Lower lobe of right lung (tissue), 2 donors: ENCODE measurements at regions not wholly inside any gene's neighbourhood (a gene's known extent, or its start where the extent isn't known, plus 50 kb on each side); places are given as distances from the start of the nearest gene placed in this dataset.
"Not testable (repeated sequence)": the region's sequence is repeated elsewhere in the genome, so short reads cannot be mapped to it uniquely, and the experiment has no call there.

Source experiments
- ATAC-seq, 2 donors: fragments of 200-7000 bp; cut with Tn5 transposase; one replicate each; pipeline ENCODE4 v1.9.1; 2020 to 2022; ENCODE audit warnings: mild to moderate bottlenecking in 2 of 2, moderate library complexity in 2 of 2
- DNase-seq: peaks from one replicate; pipeline ENCODE4 v3.0.0-alpha.2; 2020
- H3K27ac ChIP-seq: fragments of 200-600 bp; one replicate; pipeline ENCODE4 v1.8.0; 2022
- H3K27me3 ChIP-seq: fragments of 200-600 bp; one replicate; pipeline ENCODE4 v1.8.0; 2022; ENCODE audit warnings: low read depth
- H3K36me3 ChIP-seq: fragments of 200-600 bp; one replicate; pipeline ENCODE4 v1.8.0; 2022; ENCODE audit warnings: mild to moderate bottlenecking
- H3K4me1 ChIP-seq: fragments of 200-600 bp; one replicate; pipeline ENCODE4 v1.8.0; 2022
- H3K4me3 ChIP-seq: fragments of 200-600 bp; one replicate; pipeline ENCODE4 v1.8.0; 2022; ENCODE audit warnings: mild to moderate bottlenecking
- H3K9me3 ChIP-seq: fragments of 200-600 bp; one replicate; pipeline ENCODE4 v1.8.0; 2022
- intact Hi-C: fragments of 100-400 bp; cut with DNase I; formaldehyde crosslinking; loops from one replicate; pipeline ENCODE4 v1.11.0; 2022
- TF ChIP-seq, protein P1 (sequence below): fragments of 200-600 bp; IDR thresholded peaks from one replicate; pipeline ENCODE4 v1.8.0; 2022; ENCODE audit warnings: antibody characterized with exemption, mild to moderate bottlenecking
- donor health status: DM: no; HTN: yes; CAD: no; lungs with severe emphysema.

DNA sequence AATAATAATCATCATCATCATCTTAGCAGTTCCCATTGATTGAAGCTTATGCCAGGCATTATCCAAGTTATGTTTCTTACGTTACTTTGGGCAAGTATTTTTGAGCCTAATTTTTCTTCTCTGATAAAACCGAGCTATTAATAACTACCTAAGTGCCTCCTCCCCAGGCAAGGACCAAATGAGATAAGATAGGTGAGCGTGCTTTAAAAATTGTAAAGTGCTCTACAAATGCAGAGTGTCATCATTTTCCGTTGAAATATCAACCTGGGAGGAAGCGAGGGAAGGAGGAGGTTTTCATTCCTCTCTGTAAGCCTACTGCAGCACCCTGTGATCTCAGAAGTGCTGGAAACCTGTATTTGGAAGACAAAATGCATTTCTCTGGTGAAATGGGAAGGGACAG is 96.7 kb upstream of the MITF start:
- Histone ChIP-seq H3K4me3 (no peak overlapping the region), H3K36me3 (no peaks in the 10 kb centered on the region), H3K27me3 (no peaks in the 10 kb centered on the region), H3K4me1 (no peaks in the 10 kb centered on the region), H3K9me3 (no peaks in the 10 kb centered on the region), H3K27ac (no peak overlapping the region)
- intact Hi-C loops, result no loop called here
- ATAC-seq (no peak), DNase-seq (no peak)
- TF ChIP-seq, protein P1, sequence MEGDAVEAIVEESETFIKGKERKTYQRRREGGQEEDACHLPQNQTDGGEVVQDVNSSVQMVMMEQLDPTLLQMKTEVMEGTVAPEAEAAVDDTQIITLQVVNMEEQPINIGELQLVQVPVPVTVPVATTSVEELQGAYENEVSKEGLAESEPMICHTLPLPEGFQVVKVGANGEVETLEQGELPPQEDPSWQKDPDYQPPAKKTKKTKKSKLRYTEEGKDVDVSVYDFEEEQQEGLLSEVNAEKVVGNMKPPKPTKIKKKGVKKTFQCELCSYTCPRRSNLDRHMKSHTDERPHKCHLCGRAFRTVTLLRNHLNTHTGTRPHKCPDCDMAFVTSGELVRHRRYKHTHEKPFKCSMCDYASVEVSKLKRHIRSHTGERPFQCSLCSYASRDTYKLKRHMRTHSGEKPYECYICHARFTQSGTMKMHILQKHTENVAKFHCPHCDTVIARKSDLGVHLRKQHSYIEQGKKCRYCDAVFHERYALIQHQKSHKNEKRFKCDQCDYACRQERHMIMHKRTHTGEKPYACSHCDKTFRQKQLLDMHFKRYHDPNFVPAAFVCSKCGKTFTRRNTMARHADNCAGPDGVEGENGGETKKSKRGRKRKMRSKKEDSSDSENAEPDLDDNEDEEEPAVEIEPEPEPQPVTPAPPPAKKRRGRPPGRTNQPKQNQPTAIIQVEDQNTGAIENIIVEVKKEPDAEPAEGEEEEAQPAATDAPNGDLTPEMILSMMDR, result no peak

DNA sequence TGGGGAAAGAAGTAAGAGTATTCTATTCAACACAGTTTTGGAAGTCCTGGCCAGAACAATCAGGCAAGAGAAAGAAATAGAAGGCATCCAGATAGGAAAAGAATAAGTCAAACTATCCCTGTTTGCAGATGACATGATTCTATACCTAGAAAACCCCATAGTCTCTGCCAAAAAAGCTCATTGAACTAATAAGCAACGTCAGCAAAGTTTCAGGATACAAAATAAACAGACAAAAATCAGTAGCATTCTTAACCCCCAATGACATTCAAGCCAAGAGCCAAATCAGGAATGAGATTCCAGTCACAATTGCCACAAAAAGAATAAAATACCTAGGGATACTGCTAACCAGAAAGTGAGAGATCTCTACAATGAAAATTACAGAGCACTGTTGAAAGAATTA is 99.4 kb upstream of the MITF start:
- Histone ChIP-seq H3K4me3 (no peak overlapping the region), H3K27ac (no peak overlapping the region), H3K27me3 (no peaks in the 10 kb centered on the region), H3K9me3 (no peaks in the 10 kb centered on the region), H3K36me3 (no peaks in the 10 kb centered on the region), H3K4me1 (no peaks in the 10 kb centered on the region)
- ATAC-seq, result no peak
- TF ChIP-seq, protein P1, result no peak
- no peak for DNase-seq
- intact Hi-C loops, result no loop called here

DNA sequence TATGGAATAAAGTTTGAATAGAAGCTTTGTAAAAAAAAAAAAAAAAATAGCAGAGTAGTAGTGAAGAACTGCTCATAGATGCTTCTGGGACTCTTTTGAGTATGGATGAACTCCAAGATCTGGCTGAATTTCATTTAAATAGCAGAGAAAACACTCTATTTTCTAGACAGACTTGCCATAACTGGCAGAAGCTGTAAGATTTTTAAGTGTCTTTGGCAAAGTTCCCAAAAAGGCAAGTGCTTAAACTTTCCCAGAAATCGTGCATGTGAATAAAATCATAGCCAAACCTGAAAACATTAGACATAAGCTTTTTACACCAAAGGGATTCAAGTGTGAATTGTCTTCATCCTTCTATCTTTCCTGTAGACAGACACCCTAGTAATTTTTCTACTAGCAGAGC is 110.3 kb upstream of the MITF start:
- Histone ChIP-seq H3K27me3 (no peaks in the 10 kb centered on the region), H3K36me3 (no peaks in the 10 kb centered on the region), H3K4me1 (peaks cover 7% of the 10 kb centered on the region), H3K27ac (no peak overlapping the region), H3K4me3 (no peak overlapping the region), H3K9me3 (peaks cover 14% of the 10 kb centered on the region)
- TF ChIP-seq, protein P1, result no peak
- intact Hi-C loops, result no loop called here
- DNase-seq, result no peak
- no peak for ATAC-seq

DNA sequence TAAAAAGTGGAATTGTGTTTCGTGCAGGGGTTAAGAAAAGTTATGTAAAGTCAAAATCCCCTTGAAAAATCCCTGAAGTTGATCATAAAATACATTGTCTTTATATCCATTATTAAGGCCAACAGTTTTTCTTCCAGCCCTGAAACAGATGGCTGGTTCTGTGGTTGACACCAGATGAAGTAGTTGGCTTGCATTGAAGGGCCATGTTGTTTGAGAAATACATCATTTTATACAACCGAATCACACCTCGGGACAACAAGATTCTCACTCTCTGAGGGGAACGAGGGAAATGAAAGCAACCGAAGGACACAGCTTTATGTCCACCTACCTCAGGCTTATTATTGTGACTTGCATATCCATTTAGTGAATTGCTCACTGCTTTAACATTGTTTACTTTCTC is 126.0 kb upstream of the MITF start:
- Histone ChIP-seq H3K27ac (no peak overlapping the region), H3K9me3 (no peaks in the 10 kb centered on the region), H3K36me3 (no peaks in the 10 kb centered on the region), H3K4me1 (no peaks in the 10 kb centered on the region), H3K4me3 (no peak overlapping the region), H3K27me3 (no peaks in the 10 kb centered on the region)
- DNase-seq (no peak), ATAC-seq (no peak)
- intact Hi-C loops, result no loop called here
- TF ChIP-seq, protein P1, result no peak

DNA sequence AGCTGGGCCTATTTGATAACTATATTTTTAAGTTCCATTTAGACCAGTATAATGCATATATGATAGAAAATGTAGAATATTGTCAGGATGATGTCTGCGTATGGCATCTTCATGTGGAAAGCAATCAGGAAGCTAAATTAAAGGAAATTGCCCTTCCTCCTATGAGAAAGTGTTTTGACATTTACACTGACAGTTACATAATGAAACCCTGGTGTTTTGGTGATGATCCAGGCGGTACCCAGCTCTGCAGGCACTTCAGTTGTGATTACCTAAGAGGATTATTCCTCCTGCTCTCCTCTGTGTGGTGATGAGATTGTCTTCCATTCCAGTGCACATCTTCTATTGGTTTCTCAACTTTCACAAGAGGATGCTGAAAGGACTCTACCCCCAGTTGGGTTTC is 126.5 kb upstream of the MITF start:
- no peaks in the 10 kb centered on the region for H3K9me3 ChIP-seq
- H3K27ac ChIP-seq, result no peak overlapping the region
- ATAC-seq (no peak), DNase-seq (no peak)
- no peak overlapping the region for H3K4me3 ChIP-seq
- TF ChIP-seq, protein P1, result no peak
- H3K36me3 ChIP-seq, result no peaks in the 10 kb centered on the region
- H3K27me3 ChIP-seq, result no peaks in the 10 kb centered on the region
- intact Hi-C loops, result no loop called here
- no peaks in the 10 kb centered on the region for H3K4me1 ChIP-seq

DNA sequence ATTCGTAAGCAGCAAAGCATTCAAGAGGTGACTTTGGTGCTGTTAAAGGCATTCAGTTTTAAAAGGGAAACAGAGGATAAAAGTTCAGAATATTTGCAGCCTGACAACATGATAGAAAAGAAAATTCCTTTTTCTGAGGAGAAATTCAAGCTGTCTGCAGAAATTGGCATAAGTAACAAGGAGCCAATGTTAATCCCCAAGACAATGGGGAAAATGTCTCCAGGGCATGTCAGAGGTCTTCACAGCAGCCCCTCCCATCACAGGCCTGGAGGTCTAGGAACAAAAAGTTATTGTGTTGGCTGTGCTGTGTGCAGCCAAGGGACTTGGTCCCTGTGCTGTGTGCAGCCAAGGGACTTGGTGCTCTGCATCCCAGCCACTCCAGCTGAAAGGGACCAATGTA is 129.7 kb upstream of the MITF start:
- H3K27ac ChIP-seq, H3K36me3 ChIP-seq, H3K4me1 ChIP-seq, H3K4me3 ChIP-seq, ATAC-seq, H3K9me3 ChIP-seq, H3K27me3 ChIP-seq, DNase-seq, intact Hi-C loops: not testable (repeated sequence)
